Testis (tissue), 2 donors: ENCODE measurements at regions not wholly inside any gene's neighbourhood (a gene's known extent, or its start where the extent isn't known, plus 50 kb on each side); places are given as distances from the start of the nearest gene placed in this dataset.
A peak's percentile ranks its signal among the peaks of the same experiment; 100 is the strongest.

Source experiments
- DNase-seq: peaks from one replicate; pipeline ENCODE4 v3.0.0-alpha.2; 2019
- H3K27ac ChIP-seq, 2 donors: fragments of 200-600 bp; sonication (generic); one replicate each; pipeline ENCODE4 v1.5.1; 2019
- H3K27me3 ChIP-seq: fragments of 200-600 bp; sonication (generic); one replicate; pipeline ENCODE4 v1.5.1; 2019
- H3K36me3 ChIP-seq: fragments of 200-600 bp; sonication (generic); one replicate; pipeline ENCODE4 v1.5.1; 2017; ENCODE audit warnings: low read depth; ENCODE audit errors: missing control alignments
- H3K4me1 ChIP-seq: fragments of 200-600 bp; sonication (generic); one replicate; pipeline ENCODE4 v1.5.1; 2019
- H3K4me3 ChIP-seq, 2 donors: fragments of 200-600 bp; sonication (generic); one replicate each; pipeline ENCODE4 v1.5.1; 2017 to 2019
- H3K9me3 ChIP-seq: fragments of 200-600 bp; sonication (generic); one replicate; pipeline ENCODE4 v1.5.1; 2017
- POLR2A ChIP-seq: fragments of 450-650 bp; IDR thresholded peaks from one replicate; pipeline ENCODE4 v1.6.1; 2017; ENCODE audit warnings: antibody characterized with exemption, mild to moderate bottlenecking, moderate library complexity
- WGBS, 2 donors: methylation state at CpG; one replicate each; pipeline ENCODE4 v1.1.5; 2018; 5-methylcytosine and 5-hydroxymethylcytosine counted together
- intact Hi-C: fragments of 100-400 bp; cut with DNase I; formaldehyde crosslinking; loops from one replicate; pipeline ENCODE4 v1.15.1; 2023; ENCODE audit warnings: low total_unique reads
- TF ChIP-seq, protein P1 (sequence below), 3 experiments: fragments of 450-650 bp in 2 of 3; fragments of 200-600 bp in 1 of 3; sonication (generic) in 1 of 3; IDR thresholded peaks; one replicate each; pipeline ENCODE4 v1.5.1; 2016 to 2019; ENCODE audit warnings: antibody characterized with exemption in 3 of 3, mild to moderate bottlenecking in 2 of 3, moderate library complexity in 1 of 3

DNA sequence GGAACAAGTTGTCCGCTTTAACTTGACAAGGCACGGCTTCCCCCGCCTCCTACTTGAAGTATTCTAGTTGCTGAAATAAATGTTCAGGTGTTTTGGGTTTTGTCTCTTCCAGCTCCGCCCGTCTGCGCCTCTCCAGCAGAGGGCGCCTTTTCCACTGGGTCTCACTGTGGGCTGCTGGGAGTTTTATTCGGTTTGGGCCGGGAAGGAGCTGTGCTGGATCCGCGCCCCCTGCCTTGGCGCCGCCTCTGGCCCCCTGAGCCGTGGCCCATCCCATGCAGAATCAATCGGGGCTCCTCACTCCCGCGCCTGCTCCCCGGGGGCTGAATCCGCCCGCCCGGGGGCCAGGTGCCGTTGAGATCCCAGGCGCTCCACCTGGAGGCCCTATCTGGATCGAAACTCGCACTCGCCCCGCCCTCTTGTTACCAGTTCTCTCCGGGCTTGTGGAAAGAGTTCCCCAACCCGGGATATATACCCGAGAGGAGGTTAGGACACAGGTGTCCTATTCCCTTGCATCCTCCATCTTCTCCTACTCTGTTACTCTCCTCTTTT, 51.0 kb upstream of the TCF21 start:
- H3K4me1 ChIP-seq, result no peaks in the 10 kb centered on the region
- WGBS, 2 donors, result 31 to 46% methylated on average over 14 to 29 of the region's 30 CpGs
- intact Hi-C loops, result no loop called here
- H3K36me3 ChIP-seq, result no peaks in the 10 kb centered on the region
- H3K9me3 ChIP-seq, result no peaks in the 10 kb centered on the region
- TF ChIP-seq POLR2A, result no peak
- TF ChIP-seq, protein P1, sequence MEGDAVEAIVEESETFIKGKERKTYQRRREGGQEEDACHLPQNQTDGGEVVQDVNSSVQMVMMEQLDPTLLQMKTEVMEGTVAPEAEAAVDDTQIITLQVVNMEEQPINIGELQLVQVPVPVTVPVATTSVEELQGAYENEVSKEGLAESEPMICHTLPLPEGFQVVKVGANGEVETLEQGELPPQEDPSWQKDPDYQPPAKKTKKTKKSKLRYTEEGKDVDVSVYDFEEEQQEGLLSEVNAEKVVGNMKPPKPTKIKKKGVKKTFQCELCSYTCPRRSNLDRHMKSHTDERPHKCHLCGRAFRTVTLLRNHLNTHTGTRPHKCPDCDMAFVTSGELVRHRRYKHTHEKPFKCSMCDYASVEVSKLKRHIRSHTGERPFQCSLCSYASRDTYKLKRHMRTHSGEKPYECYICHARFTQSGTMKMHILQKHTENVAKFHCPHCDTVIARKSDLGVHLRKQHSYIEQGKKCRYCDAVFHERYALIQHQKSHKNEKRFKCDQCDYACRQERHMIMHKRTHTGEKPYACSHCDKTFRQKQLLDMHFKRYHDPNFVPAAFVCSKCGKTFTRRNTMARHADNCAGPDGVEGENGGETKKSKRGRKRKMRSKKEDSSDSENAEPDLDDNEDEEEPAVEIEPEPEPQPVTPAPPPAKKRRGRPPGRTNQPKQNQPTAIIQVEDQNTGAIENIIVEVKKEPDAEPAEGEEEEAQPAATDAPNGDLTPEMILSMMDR (IDR thresholded peaks at IDR 0.05), result peak; percentile 74 to 79 (median 75)
- peak overlapping the region; percentile 57 to 58 for H3K4me3 ChIP-seq
- DNase-seq, result peak; percentile 88
- no peak overlapping the region for H3K27ac ChIP-seq
- no peaks in the 10 kb centered on the region for H3K27me3 ChIP-seq
